ENCODE measurements at regions not wholly inside any gene's neighbourhood (a gene's known extent, or its start where the extent isn't known, plus 50 kb on each side); places are given as distances from the start of the nearest gene placed in this dataset.

- no peak for TF ChIP-seq CTCF (IDR thresholded peaks at IDR 0.05)
- no peak for TF ChIP-seq POLR2AphosphoS5 (IDR thresholded peaks at IDR 0.05; ENCODE audit: low read depth, low read length)
- TF ChIP-seq ELF1 (IDR thresholded peaks at IDR 0.05), result no peak
- TF ChIP-seq RAD21 (IDR thresholded peaks at IDR 0.05; ENCODE audit: low read length), result no peak
- no peak for TF ChIP-seq RFX5 (IDR thresholded peaks at IDR 0.05; ENCODE audit: low read length)
- TF ChIP-seq MAX (IDR thresholded peaks at IDR 0.05; ENCODE audit: low read depth), result no peak
- no peak for TF ChIP-seq CHD2 (IDR thresholded peaks at IDR 0.05; ENCODE audit: low read length, partially characterized antibody)
- TF ChIP-seq EZH2phosphoT487 (IDR thresholded peaks at IDR 0.05; ENCODE audit: borderline replicate concordance, low read depth), result no peak
- TF ChIP-seq TCF12 (IDR thresholded peaks at IDR 0.05), result no peak
- TF ChIP-seq EP300 (IDR thresholded peaks at IDR 0.05; ENCODE audit: borderline replicate concordance in 1 of 2, low read depth in 1 of 2, low read length in 1 of 2), result no peak
Measured at GRCh38 chr2:16069933-16070647, 129.7 kb downstream of the MYCN start.
